22Rv1 (cell line): ENCODE measurements at regions not wholly inside any gene's neighbourhood (a gene's known extent, or its start where the extent isn't known, plus 50 kb on each side); places are given as distances from the start of the nearest gene placed in this dataset.

Experiments used
- H3K27ac ChIP-seq: fragments of 450-650 bp; 2 replicates; pipeline ENCODE4 v1.5.1; 2017
- ZFX ChIP-seq: fragments of 450-650 bp; IDR thresholded peaks from 2 replicates; pipeline ENCODE4 v1.6.1; 2017; ENCODE audit warnings: antibody characterized with exemption, borderline replicate concordance
- TF ChIP-seq, protein P1 (sequence below): fragments of 450-650 bp; IDR thresholded peaks from 2 replicates; pipeline ENCODE4 v1.5.1; 2017; ENCODE audit warnings: mild to moderate bottlenecking

GRCh38 chr2:67218056-67218455, 179.1 kb upstream of the ETAA1 start:
- TF ChIP-seq, protein P1, sequence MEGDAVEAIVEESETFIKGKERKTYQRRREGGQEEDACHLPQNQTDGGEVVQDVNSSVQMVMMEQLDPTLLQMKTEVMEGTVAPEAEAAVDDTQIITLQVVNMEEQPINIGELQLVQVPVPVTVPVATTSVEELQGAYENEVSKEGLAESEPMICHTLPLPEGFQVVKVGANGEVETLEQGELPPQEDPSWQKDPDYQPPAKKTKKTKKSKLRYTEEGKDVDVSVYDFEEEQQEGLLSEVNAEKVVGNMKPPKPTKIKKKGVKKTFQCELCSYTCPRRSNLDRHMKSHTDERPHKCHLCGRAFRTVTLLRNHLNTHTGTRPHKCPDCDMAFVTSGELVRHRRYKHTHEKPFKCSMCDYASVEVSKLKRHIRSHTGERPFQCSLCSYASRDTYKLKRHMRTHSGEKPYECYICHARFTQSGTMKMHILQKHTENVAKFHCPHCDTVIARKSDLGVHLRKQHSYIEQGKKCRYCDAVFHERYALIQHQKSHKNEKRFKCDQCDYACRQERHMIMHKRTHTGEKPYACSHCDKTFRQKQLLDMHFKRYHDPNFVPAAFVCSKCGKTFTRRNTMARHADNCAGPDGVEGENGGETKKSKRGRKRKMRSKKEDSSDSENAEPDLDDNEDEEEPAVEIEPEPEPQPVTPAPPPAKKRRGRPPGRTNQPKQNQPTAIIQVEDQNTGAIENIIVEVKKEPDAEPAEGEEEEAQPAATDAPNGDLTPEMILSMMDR, result no peak
- no peak for TF ChIP-seq ZFX
- no peak overlapping the region for H3K27ac ChIP-seq

- TF ChIP-seq ZFX, result no peak
- TF ChIP-seq, protein P1, result no peak
Observed at GRCh38 chr2:67219651-67220050, 177.5 kb upstream of the ETAA1 start.

DNA sequence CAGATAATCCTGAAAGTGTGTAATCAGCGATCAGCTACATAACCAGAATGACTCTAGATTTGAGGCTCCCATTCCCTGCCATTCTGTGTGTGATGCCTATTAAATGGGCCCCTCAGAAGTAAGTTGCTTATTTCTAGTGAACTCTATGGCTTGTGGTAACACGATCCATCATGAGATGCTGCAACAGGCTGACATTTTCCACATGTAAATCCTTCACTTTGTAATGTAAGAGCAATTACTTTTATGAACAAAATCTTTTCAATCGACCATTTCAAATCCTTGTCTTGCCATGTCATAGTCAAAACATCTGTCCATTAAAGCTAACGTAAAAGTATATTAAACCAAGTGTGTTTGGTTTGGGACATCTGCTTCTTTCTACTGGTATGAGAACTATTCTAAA, 175.9 kb upstream of the ETAA1 start:
- H3K27ac ChIP-seq, result no peak overlapping the region
- TF ChIP-seq, protein P1, result no peak
- TF ChIP-seq ZFX, result no peak

More at GRCh38 chr2:67219651-67220050, 177.5 kb upstream of the ETAA1 start:
- no peak overlapping the region for H3K27ac ChIP-seq

DNA sequence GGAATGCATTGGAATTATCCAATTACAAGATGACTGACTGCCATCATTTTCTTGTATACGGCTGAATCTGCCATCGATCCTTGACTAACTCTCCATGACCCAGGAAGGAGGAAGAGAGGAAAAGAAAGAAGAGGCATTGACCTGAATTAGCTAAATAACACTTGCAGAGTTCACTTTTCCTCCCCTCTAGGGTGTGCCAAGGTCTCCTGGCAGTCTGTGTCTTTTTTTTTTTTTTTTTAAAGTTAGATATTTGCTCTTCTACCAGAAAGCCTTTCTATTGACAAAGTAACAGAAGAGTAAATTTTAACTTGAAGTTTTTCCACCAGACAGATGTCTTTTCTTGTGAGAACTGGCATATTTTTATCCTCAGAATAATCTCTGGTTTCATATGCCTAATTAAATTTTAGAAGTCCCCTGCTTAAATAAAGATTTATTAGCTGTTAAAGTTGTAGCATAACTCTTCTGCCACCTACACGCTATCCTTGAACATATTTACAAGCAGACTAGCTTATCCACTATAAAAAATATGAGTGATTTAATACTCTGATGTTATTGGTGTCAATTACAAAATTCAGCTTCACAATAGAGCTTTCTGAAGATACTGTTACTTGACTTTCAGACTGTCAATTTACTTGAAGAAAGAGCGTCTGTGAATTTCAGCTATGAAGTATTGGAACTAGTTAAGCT, 171.7 kb upstream of the ETAA1 start:
- no peak overlapping the region for H3K27ac ChIP-seq
- TF ChIP-seq ZFX, result no peak
- TF ChIP-seq, protein P1, result no peak

GRCh38 chr2:67229706-67230105, 167.4 kb upstream of the ETAA1 start:
- TF ChIP-seq, protein P1, result no peak
- TF ChIP-seq ZFX, result no peak

DNA sequence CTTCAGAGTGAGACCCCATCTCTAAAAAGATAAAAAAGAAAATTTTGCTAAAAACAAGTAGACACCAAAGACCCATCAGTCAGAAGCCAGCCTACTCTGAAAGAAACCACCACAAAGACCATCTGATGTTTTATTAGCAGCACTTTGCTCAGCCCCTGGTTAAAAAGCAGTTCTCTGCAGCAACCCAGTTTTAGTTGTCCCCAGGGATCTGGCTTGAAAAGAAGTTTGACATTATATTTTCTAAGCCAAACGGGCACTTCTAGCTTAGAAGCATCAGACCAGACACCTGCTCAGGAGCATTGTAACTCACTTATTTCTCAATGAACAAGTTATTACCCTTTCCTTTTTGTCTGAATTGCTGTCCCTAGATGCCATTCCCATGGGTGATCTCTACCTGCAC, 164.2 kb upstream of the ETAA1 start:
- H3K27ac ChIP-seq, result no peak overlapping the region
- TF ChIP-seq, protein P1, result no peak
- TF ChIP-seq ZFX, result no peak

More at GRCh38 chr2:67229706-67230105, 167.4 kb upstream of the ETAA1 start:
- H3K27ac ChIP-seq, result no peak overlapping the region

- no peak overlapping the region for H3K27ac ChIP-seq
- TF ChIP-seq, protein P1, result peak; percentile 42
- TF ChIP-seq ZFX, result no peak
Observed at GRCh38 chr2:67234440-67234839, 162.7 kb upstream of the ETAA1 start.
